ENCODE measurements at regions not wholly inside any gene's neighbourhood (a gene's known extent, or its start where the extent isn't known, plus 50 kb on each side); places are given as distances from the start of the nearest gene placed in this dataset.

DNA sequence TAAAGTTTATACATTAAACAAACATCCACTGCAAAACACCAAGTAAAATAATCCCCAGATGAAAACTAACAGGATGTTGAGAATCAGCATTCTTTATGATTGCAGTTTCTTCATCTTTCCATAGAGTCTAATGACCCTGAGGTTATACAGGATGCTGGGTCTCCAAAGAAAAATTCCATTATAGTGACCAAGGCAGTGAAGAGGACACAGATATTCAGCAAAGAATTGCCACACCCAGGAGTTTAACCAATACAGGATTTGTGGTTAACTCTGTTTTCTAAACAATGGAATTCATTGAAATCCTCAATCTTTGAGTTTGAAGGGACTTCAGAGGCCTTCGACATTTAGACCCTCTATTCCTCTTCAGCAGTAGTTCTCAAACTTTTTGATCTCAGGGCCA lies 76.2 kb upstream of the ESX1 start:
- Histone ChIP-seq H3K4me3 (ENCODE audit: low read length) (no peak overlapping the region), H3K4me1 (ENCODE audit: control insufficient read depth, insufficient read depth, low read length) (no peaks in the 10 kb centered on the region), H3K27me3 (ENCODE audit: control insufficient read depth, insufficient read depth, low read length) (no peaks in the 10 kb centered on the region), H3K36me3 (ENCODE audit: control insufficient read depth, insufficient read depth, low read length) (no peaks in the 10 kb centered on the region), H3K27ac (ENCODE audit: low read length) (no peak overlapping the region), H3K9me3 (ENCODE audit: control insufficient read depth, insufficient read depth, low read length) (no peaks in the 10 kb centered on the region)
- Mint-ChIP-seq H3K36me3 (no peaks in the 10 kb centered on the region), H3K9me3 (no peaks in the 10 kb centered on the region), H3K27me3 (ENCODE audit: low read depth in 2 of 2) (peaks cover 0 to 13% of the 10 kb centered on the region in 2 donors), H3K4me3 (no peak overlapping the region), H3K4me1 (no peaks in the 10 kb centered on the region), H3K27ac (no peak overlapping the region)
- TF ChIP-seq, protein P1, sequence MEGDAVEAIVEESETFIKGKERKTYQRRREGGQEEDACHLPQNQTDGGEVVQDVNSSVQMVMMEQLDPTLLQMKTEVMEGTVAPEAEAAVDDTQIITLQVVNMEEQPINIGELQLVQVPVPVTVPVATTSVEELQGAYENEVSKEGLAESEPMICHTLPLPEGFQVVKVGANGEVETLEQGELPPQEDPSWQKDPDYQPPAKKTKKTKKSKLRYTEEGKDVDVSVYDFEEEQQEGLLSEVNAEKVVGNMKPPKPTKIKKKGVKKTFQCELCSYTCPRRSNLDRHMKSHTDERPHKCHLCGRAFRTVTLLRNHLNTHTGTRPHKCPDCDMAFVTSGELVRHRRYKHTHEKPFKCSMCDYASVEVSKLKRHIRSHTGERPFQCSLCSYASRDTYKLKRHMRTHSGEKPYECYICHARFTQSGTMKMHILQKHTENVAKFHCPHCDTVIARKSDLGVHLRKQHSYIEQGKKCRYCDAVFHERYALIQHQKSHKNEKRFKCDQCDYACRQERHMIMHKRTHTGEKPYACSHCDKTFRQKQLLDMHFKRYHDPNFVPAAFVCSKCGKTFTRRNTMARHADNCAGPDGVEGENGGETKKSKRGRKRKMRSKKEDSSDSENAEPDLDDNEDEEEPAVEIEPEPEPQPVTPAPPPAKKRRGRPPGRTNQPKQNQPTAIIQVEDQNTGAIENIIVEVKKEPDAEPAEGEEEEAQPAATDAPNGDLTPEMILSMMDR (IDR thresholded peaks at IDR 0.05) = no peak
- no peak for ATAC-seq
- intact Hi-C loops (cut with micrococcal nuclease) = no loop called here
- WGBS (ENCODE audit: insufficient coverage) = 100% methylated on average over 1 of the region's 1 CpG
- no peak for DNase-seq

DNA sequence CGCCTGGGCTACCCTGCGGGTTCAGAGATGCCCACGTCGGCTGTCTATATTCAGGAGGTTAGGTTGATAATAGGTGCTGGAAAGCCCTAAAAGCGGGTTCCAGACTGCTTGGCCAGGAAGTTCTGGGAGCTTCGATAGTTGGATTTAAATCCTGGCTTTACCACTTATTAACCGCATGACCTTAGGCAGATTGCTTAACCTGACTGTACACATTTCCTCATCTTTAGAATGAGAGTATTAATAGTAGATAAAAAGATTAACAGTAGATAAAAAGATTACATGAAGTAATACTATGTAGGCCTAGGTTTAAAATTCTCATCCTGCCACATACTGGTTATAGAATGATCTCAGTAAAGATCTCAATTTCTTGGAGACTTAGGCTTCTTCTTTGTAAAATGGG lies 75.0 kb upstream of the ESX1 start:
- H3K4me3 Mint-ChIP-seq = no peak overlapping the region
- no peaks in the 10 kb centered on the region for H3K36me3 ChIP-seq (ENCODE audit: control insufficient read depth, insufficient read depth, low read length)
- H3K4me1 Mint-ChIP-seq = no peaks in the 10 kb centered on the region
- no peaks in the 10 kb centered on the region for H3K27me3 ChIP-seq (ENCODE audit: control insufficient read depth, insufficient read depth, low read length)
- H3K9me3 Mint-ChIP-seq = no peaks in the 10 kb centered on the region
- DNase-seq (no peak), ATAC-seq (no peak)
- no peak overlapping the region for H3K4me3 ChIP-seq (ENCODE audit: low read length)
- no peaks in the 10 kb centered on the region for H3K4me1 ChIP-seq (ENCODE audit: control insufficient read depth, insufficient read depth, low read length)
- intact Hi-C loops (cut with micrococcal nuclease) = no loop called here
- H3K27me3 Mint-ChIP-seq (ENCODE audit: low read depth in 2 of 2) = peaks cover 0 to 13% of the 10 kb centered on the region in 2 donors
- no peaks in the 10 kb centered on the region for H3K9me3 ChIP-seq (ENCODE audit: control insufficient read depth, insufficient read depth, low read length)
- 100% methylated on average over 2 of the region's 7 CpGs for WGBS (ENCODE audit: insufficient coverage)
- TF ChIP-seq, protein P1 (IDR thresholded peaks at IDR 0.05) = no peak
- no peaks in the 10 kb centered on the region for H3K36me3 Mint-ChIP-seq
- no peak overlapping the region for H3K27ac ChIP-seq (ENCODE audit: low read length)
- no peak overlapping the region for H3K27ac Mint-ChIP-seq

DNA sequence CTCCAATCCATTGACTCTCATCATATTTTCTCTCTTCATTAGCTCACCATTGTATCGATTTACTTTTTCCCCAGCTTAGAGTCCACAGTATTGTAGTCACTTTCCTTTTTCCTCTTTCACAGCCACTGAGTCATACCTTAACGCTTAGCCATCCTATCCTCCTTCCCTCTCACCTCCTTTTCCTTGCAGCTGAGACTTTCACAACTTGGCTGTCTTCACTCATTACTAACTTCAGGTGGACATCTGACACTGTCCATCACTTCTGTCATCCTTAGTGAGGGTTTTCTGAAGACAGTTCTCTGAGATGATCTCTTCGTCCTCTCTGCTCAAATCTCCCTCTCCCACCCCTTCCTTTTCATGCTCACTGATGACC lies 70.5 kb upstream of the ESX1 start:
- 83% methylated on average over 3 of the region's 3 CpGs for WGBS (ENCODE audit: insufficient coverage)
- Mint-ChIP-seq H3K9me3 (no peaks in the 10 kb centered on the region), H3K4me1 (no peaks in the 10 kb centered on the region), H3K36me3 (no peaks in the 10 kb centered on the region), H3K27ac (no peak overlapping the region), H3K4me3 (no peak overlapping the region), H3K27me3 (ENCODE audit: low read depth in 2 of 2) (peaks cover 3 to 22% of the 10 kb centered on the region in 2 donors)
- H3K4me3 ChIP-seq (ENCODE audit: low read length) = no peak overlapping the region
- H3K4me1 ChIP-seq (ENCODE audit: control insufficient read depth, insufficient read depth, low read length) = no peaks in the 10 kb centered on the region
- ATAC-seq (no peak), DNase-seq (no peak)
- H3K9me3 ChIP-seq (ENCODE audit: control insufficient read depth, insufficient read depth, low read length) = no peaks in the 10 kb centered on the region
- TF ChIP-seq, protein P1 (IDR thresholded peaks at IDR 0.05) = no peak
- no peaks in the 10 kb centered on the region for H3K36me3 ChIP-seq (ENCODE audit: control insufficient read depth, insufficient read depth, low read length)
- intact Hi-C loops (cut with micrococcal nuclease) = no loop called here
- no peak overlapping the region for H3K27ac ChIP-seq (ENCODE audit: low read length)
- no peaks in the 10 kb centered on the region for H3K27me3 ChIP-seq (ENCODE audit: control insufficient read depth, insufficient read depth, low read length)

DNA sequence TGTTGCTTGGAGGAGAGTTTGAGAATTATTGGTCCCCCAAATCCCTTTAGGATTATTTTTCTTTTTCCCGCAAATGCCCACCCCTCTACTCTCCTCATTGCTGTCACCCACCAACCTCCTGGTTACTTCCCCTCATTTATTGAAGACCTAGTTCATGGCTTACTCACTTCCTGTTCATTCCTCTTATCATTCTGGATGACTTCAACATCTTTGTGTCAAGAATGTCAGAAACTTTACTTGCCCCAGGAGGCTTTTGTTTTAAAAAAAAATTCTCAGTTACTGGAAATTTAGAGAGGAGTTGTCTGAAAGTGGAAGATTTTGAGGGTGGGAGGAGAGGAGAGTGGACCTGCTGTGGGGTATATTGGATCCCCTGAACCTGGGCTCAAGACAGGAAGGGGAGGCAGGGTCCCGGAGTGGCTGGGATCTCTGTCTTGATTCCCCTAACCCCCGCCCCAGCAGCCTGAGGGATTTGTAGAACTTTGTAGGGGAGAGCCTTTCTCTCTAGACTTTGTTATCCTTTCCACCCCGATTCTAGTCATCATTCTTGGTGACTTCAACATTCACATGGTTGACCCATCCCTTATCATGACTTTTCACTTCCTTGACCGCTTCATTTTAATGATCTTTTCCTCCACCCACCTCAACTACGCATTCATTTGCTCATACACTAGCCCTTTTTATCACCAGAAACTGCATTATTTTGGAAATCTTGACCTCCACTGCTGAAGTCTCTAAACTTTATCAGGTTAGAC lies 69.9 kb upstream of the ESX1 start:
- intact Hi-C loops (cut with micrococcal nuclease) = no loop called here
- TF ChIP-seq, protein P1 (IDR thresholded peaks at IDR 0.05) = no peak
- H3K4me3 ChIP-seq (ENCODE audit: low read length) = no peak overlapping the region

More for the DNA sequence above, 69.9 kb upstream of the ESX1 start:
- Mint-ChIP-seq H3K4me3 (no peak overlapping the region), H3K9me3 (no peaks in the 10 kb centered on the region), H3K36me3 (no peaks in the 10 kb centered on the region), H3K27ac (no peak overlapping the region), H3K27me3 (ENCODE audit: low read depth in 2 of 2) (peaks cover 3 to 22% of the 10 kb centered on the region in 2 donors), H3K4me1 (no peaks in the 10 kb centered on the region)
- DNase-seq (no peak), ATAC-seq (no peak)
- H3K27ac ChIP-seq (ENCODE audit: low read length) = no peak overlapping the region
- H3K4me1 ChIP-seq (ENCODE audit: control insufficient read depth, insufficient read depth, low read length) = no peaks in the 10 kb centered on the region
- WGBS (ENCODE audit: insufficient coverage) = 93% methylated on average over 5 of the region's 6 CpGs
- no peaks in the 10 kb centered on the region for H3K36me3 ChIP-seq (ENCODE audit: control insufficient read depth, insufficient read depth, low read length)
- H3K27me3 ChIP-seq (ENCODE audit: control insufficient read depth, insufficient read depth, low read length) = no peaks in the 10 kb centered on the region
- no peaks in the 10 kb centered on the region for H3K9me3 ChIP-seq (ENCODE audit: control insufficient read depth, insufficient read depth, low read length)

Data from natural killer cell (primary cell).